B cell (primary cell): ENCODE measurements at regions not wholly inside any gene's neighbourhood (a gene's known extent, or its start where the extent isn't known, plus 50 kb on each side); places are given as distances from the start of the nearest gene placed in this dataset.

Experiments
- ATAC-seq: fragments of 200-7000 bp; cut with Tn5 transposase; one replicate; pipeline ENCODE4 v1.10.0; 2021; ENCODE audit warnings: low read depth, mild to moderate bottlenecking, moderate number of reproducible peaks, moderate library complexity
- CTCF ChIA-PET: fragments of 350-600 bp; sonication (Branson Sonifier 250); formaldehyde crosslinking; loops from one replicate; lab custom pipeline; 2021; ENCODE audit warnings: antibody characterized with exemption, inconsistent platforms; lab: Charles Lee
- POLR2A ChIA-PET: fragments of 350-600 bp; sonication (Branson Sonifier 250); formaldehyde crosslinking; loops from one replicate; lab custom pipeline; 2021; ENCODE audit warnings: antibody characterized with exemption; lab: Charles Lee
- DNase-seq: peaks from one replicate; pipeline ENCODE4 v3.0.0; 2013
- H2AFZ ChIP-seq: 2 replicates; pipeline ENCODE4 v1.6.1; 2012; ENCODE audit warnings: mild to moderate bottlenecking, low read depth, low read length; ENCODE audit not compliant: insufficient read depth, poor library complexity, severe bottlenecking
- H3K27ac ChIP-seq, 2 donors: 1 replicate in 1 of 2; 2 replicates in 1 of 2; pipeline ENCODE4 v1.5.1; 2012 to 2013; ENCODE audit warnings: low read length in 2 of 2, mild to moderate bottlenecking in 2 of 2, moderate library complexity in 1 of 2
- H3K27me3 ChIP-seq, 4 experiments: fragments of 200-600 bp in 1 of 4; sonication (generic) in 1 of 4; replicated peaks in 1 of 4; 1 replicate in 2 of 4; 2 replicates in 2 of 4; pipeline versions ENCODE4 v1.6.1 to v1.7.0; 2013 to 2016; ENCODE audit warnings: low read length in 3 of 4, mild to moderate bottlenecking in 2 of 4, mixed read lengths in 1 of 4, moderate library complexity in 1 of 4; ENCODE audit not compliant: insufficient read depth in 4 of 4, control insufficient read depth in 3 of 4; ENCODE audit errors: control extremely low read depth in 1 of 4
- H3K36me3 ChIP-seq, 2 experiments: replicated peaks in 1 of 2; 1 replicate in 1 of 2; 2 replicates in 1 of 2; pipeline versions ENCODE4 v1.6.1 to v1.7.1; 2013; ENCODE audit warnings: low read length in 1 of 2; ENCODE audit not compliant: insufficient read depth in 2 of 2, control insufficient read depth in 1 of 2; ENCODE audit errors: control extremely low read depth in 1 of 2, extremely low read depth in 1 of 2
- H3K4me1 ChIP-seq, 2 donors: fragments of 200-600 bp in 1 of 2; sonication (generic) in 1 of 2; 1 replicate in 1 of 2; 2 replicates in 1 of 2; pipeline versions ENCODE4 v1.5.1 to v1.6.1; 2013 to 2017; ENCODE audit warnings: low read length in 2 of 2; ENCODE audit not compliant: control insufficient read depth in 2 of 2, insufficient read depth in 2 of 2
- H3K4me2 ChIP-seq: replicated peaks from 2 replicates; pipeline ENCODE3; 2012; ENCODE audit warnings: mild to moderate bottlenecking, low read depth, low read length; ENCODE audit not compliant: poor library complexity, severe bottlenecking
- H3K4me3 ChIP-seq, 5 experiments: fragments of 200-600 bp in 1 of 5; sonication (generic) in 1 of 5; 1 replicate in 3 of 5; 2 replicates in 2 of 5; pipeline versions ENCODE4 v1.5.1 to v1.7.0; 2011 to 2016; ENCODE audit warnings: low read length in 4 of 5, mild to moderate bottlenecking in 4 of 5, low read depth in 2 of 5, control low read depth in 1 of 5, moderate library complexity in 1 of 5; ENCODE audit not compliant: insufficient read depth in 1 of 5; ENCODE audit errors: control extremely low read depth in 1 of 5, extremely low read depth in 1 of 5
- H3K79me2 ChIP-seq: fragments of 200-600 bp; sonication (generic); one replicate; pipeline ENCODE4 v1.6.0; 2016; ENCODE audit warnings: low read length; ENCODE audit not compliant: control insufficient read depth, insufficient read depth
- H3K9ac ChIP-seq: fragments of 200-600 bp; sonication (generic); 2 replicates; pipeline ENCODE4 v1.6.1; 2017; ENCODE audit warnings: mild to moderate bottlenecking, low read length, moderate library complexity
- H3K9me3 ChIP-seq, 3 donors: one replicate each; pipeline versions ENCODE4 v1.6.1 to v1.7.1; 2013; ENCODE audit warnings: low read length in 2 of 3; ENCODE audit not compliant: control insufficient read depth in 2 of 3, insufficient read depth in 1 of 3; ENCODE audit errors: control extremely low read depth in 1 of 3
- H4K20me1 ChIP-seq: 2 replicates; pipeline ENCODE4 v1.6.0; 2012; ENCODE audit warnings: mild to moderate bottlenecking, low read length; ENCODE audit not compliant: insufficient read depth, control insufficient read depth, poor library complexity, severe bottlenecking
- H3K27ac Mint-ChIP-seq: one replicate; pipeline ENCODE4 v1.8.0; 2021; ENCODE audit warnings: mixed read lengths
- H3K27me3 Mint-ChIP-seq: one replicate; pipeline ENCODE4 v1.8.0; 2021; ENCODE audit warnings: mixed read lengths
- H3K4me1 Mint-ChIP-seq: one replicate; pipeline ENCODE4 v1.8.0; 2021; ENCODE audit warnings: mixed read lengths
- H3K4me3 Mint-ChIP-seq: one replicate; pipeline ENCODE4 v1.8.0; 2021; ENCODE audit warnings: mixed read lengths
- H3K9me3 Mint-ChIP-seq: one replicate; pipeline ENCODE4 v1.8.0; 2022; ENCODE audit warnings: mixed read lengths; ENCODE audit not compliant: insufficient read depth
- EZH2 ChIP-seq: IDR thresholded peaks from 2 replicates; pipeline ENCODE4 v1.6.1; 2012; ENCODE audit warnings: borderline replicate concordance, low read depth, mild to moderate bottlenecking, moderate library complexity, low read length; ENCODE audit not compliant: insufficient read depth, poor library complexity, severe bottlenecking
- WGBS: methylation state at CpG from one replicate; pipeline ENCODE4 v1.1.5; 2013; ENCODE audit warnings: missing lambda C conversion rate; ENCODE audit not compliant: insufficient coverage; 5-methylcytosine and 5-hydroxymethylcytosine counted together
- intact Hi-C: fragments of 100-400 bp; cut with micrococcal nuclease; formaldehyde crosslinking; loops from one replicate; pipeline ENCODE4 v1.10.0; 2022
- TF ChIP-seq, protein P1 (sequence below): fragments of 200-600 bp; IDR thresholded peaks from one replicate; pipeline ENCODE4 v1.8.0; 2022; ENCODE audit warnings: antibody characterized with exemption, mild to moderate bottlenecking

DNA sequence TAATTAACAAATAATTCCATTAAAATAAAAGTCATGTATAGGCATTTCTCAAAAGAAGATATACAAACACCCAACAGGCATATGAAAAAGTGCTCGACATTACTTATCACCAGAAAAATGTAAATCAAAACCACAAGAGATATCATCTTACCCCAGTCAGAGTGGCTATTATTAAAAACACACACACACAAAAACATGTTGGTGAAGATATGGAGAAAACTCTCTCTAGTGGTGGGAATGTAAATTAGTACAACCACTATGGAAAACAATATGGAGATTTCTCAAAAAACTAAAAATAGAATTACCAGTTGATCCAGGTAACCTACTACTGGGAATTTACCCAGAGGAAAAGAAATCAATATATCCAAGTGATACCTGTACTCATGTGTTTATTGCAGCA, 966.3 kb upstream of the POU3F3 start:
- Mint-ChIP-seq H3K9me3 (peaks cover 4% of the 10 kb centered on the region), H3K27ac (no peak overlapping the region), H3K27me3 (no peaks in the 10 kb centered on the region), H3K4me1 (no peaks in the 10 kb centered on the region), H3K4me3 (no peak overlapping the region)
- no CpG with 5 or more reads among the region's 1 CpG for WGBS
- no peaks in the 10 kb centered on the region for H4K20me1 ChIP-seq
- DNase-seq, result no peak
- H3K27ac ChIP-seq, result no peak overlapping the region
- CTCF ChIA-PET, result no interaction called here
- no peak overlapping the region for H3K4me2 ChIP-seq
- no peak overlapping the region for H3K9ac ChIP-seq
- ATAC-seq, result no peak
- POLR2A ChIA-PET, result no interaction called here
- H3K79me2 ChIP-seq, result no peaks in the 10 kb centered on the region
- H3K36me3 ChIP-seq, result no peaks in the 10 kb centered on the region
- H3K4me3 ChIP-seq, result no peak overlapping the region
- H3K4me1 ChIP-seq, result no peaks in the 10 kb centered on the region
- H3K27me3 ChIP-seq, result no peaks in the 10 kb centered on the region
- peaks cover 0 to 4% (median 0%) of the 10 kb centered on the region in 3 donors for H3K9me3 ChIP-seq
- TF ChIP-seq EZH2, result no peak
- TF ChIP-seq, protein P1, sequence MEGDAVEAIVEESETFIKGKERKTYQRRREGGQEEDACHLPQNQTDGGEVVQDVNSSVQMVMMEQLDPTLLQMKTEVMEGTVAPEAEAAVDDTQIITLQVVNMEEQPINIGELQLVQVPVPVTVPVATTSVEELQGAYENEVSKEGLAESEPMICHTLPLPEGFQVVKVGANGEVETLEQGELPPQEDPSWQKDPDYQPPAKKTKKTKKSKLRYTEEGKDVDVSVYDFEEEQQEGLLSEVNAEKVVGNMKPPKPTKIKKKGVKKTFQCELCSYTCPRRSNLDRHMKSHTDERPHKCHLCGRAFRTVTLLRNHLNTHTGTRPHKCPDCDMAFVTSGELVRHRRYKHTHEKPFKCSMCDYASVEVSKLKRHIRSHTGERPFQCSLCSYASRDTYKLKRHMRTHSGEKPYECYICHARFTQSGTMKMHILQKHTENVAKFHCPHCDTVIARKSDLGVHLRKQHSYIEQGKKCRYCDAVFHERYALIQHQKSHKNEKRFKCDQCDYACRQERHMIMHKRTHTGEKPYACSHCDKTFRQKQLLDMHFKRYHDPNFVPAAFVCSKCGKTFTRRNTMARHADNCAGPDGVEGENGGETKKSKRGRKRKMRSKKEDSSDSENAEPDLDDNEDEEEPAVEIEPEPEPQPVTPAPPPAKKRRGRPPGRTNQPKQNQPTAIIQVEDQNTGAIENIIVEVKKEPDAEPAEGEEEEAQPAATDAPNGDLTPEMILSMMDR, result no peak
- intact Hi-C loops, result no loop called here
- no peak overlapping the region for H2AFZ ChIP-seq

DNA sequence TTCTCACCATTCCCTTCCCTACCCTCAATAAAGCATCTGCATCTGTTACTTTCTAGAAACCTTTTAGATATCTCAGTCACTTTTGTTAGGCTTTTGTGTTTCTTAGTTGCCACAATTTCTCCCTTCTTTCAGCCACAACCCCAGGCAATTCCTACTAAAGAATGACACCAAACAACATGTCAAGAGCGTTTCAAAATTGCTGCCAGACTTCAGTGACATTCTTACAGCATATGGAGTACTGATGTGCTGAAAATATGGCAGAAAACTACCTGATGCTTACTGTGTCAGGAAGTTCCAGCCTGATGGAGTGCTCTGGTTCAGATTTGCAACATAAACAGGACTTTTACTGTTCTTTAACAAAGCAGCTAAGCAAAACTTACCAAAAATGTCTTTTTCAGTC, 957.7 kb upstream of the POU3F3 start:
- Histone ChIP-seq H3K79me2 (no peaks in the 10 kb centered on the region), H3K4me3 (no peak overlapping the region), H3K36me3 (no peaks in the 10 kb centered on the region), H3K27ac (no peak overlapping the region), H3K4me2 (no peak overlapping the region), H4K20me1 (no peaks in the 10 kb centered on the region), H3K9ac (no peak overlapping the region), H2AFZ (no peak overlapping the region), H3K27me3 (no peaks in the 10 kb centered on the region), H3K4me1 (no peaks in the 10 kb centered on the region), H3K9me3 (no peaks in the 10 kb centered on the region)
- H3K27me3 Mint-ChIP-seq, result no peaks in the 10 kb centered on the region
- no peak overlapping the region for H3K27ac Mint-ChIP-seq
- ChIA-PET CTCF (no interaction called here), POLR2A (no interaction called here)
- intact Hi-C loops, result no loop called here
- H3K4me3 Mint-ChIP-seq, result no peak overlapping the region
- DNase-seq, result no peak
- no peak for ATAC-seq
- TF ChIP-seq, protein P1, result no peak
- no peak for TF ChIP-seq EZH2
- no peaks in the 10 kb centered on the region for H3K9me3 Mint-ChIP-seq
- WGBS, result no CpG with 5 or more reads among the region's 1 CpG
- H3K4me1 Mint-ChIP-seq, result no peaks in the 10 kb centered on the region
